ENCODE measurements at regions not wholly inside any gene's neighbourhood (a gene's known extent, or its start where the extent isn't known, plus 50 kb on each side); places are given as distances from the start of the nearest gene placed in this dataset.

DNA sequence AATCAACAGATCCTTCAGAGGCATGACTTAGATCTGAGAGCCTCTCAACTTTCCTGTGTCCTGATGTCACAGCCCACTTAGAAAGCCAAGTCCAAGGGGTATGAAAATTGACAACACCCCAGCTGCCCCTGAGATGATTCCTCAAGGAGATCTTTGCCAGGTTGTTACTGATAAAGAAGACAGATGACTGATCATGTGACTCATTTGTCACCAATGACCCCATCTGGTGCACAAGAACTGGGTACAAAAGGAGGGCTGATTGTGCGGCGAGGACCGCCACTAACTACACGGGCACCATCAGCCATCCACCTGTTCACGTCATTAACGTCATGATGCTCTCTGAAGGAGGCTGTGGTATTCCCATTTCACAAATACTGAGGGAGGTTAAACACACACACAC, 583.2 kb upstream of the KLF4 start:
- H3K36me3 Mint-ChIP-seq, result no peaks in the 10 kb centered on the region
- no peaks in the 10 kb centered on the region for H3K4me1 Mint-ChIP-seq
- ATAC-seq, result no peak
- no peaks in the 10 kb centered on the region for H3K27me3 Mint-ChIP-seq
- H3K4me3 Mint-ChIP-seq, result no peak overlapping the region
- H3K27ac Mint-ChIP-seq, result no peak overlapping the region
- peaks cover 2% of the 10 kb centered on the region for H3K9me3 Mint-ChIP-seq (ENCODE audit: low read depth)
- CTCF ChIA-PET, result no interaction called here
- no peak for DNase-seq

DNA sequence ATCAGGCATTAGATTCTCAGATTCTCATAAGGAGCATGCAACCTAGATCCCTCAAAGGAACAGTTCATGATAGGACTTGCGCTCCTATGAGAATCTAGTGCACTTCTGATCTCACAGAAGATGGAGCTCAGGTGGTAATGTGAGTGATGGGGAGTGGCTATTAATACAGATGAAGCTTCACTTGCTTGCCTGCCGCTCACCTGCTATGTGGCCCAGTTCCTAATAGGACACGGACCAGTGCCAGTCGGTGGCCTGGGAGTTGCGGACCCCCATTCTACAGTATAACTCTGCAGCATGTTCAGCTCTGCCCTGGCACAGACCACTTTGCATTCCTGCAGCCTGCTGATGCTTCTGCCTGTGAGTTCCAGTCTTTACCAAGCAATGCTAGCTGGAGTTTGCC, 581.3 kb upstream of the KLF4 start:
- CTCF ChIA-PET, result no interaction called here
- peaks cover 2% of the 10 kb centered on the region for H3K9me3 Mint-ChIP-seq (ENCODE audit: low read depth)
- H3K27ac Mint-ChIP-seq, result no peak overlapping the region
- no peak overlapping the region for H3K4me3 Mint-ChIP-seq
- no peaks in the 10 kb centered on the region for H3K4me1 Mint-ChIP-seq
- DNase-seq (no peak), ATAC-seq (no peak)
- H3K27me3 Mint-ChIP-seq, result no peaks in the 10 kb centered on the region
- no peaks in the 10 kb centered on the region for H3K36me3 Mint-ChIP-seq

DNA sequence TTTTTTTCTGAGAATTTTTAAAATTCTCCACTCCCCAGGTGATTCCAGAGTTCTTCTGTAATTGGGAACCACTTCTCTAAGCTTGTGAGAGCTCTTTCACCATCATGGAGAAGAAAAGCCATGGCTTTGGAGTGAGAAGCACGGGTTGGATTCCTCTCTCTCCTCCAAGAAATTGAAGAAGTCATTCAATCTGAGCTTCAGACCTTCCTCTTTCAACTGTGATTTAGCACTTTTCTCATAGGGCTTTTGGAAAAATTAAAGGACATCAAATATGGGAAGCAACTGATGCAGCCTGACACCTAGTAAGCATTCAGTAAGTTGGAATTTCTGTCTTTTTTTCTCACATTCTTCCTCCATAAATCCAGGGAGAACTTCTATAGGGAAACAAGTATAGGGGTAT, 580.4 kb upstream of the KLF4 start:
- H3K9me3 Mint-ChIP-seq (ENCODE audit: low read depth), result peaks cover 2% of the 10 kb centered on the region
- no peaks in the 10 kb centered on the region for H3K36me3 Mint-ChIP-seq
- no peaks in the 10 kb centered on the region for H3K27me3 Mint-ChIP-seq
- H3K4me3 Mint-ChIP-seq, result no peak overlapping the region
- CTCF ChIA-PET, result no interaction called here
- DNase-seq (no peak), ATAC-seq (no peak)
- no peaks in the 10 kb centered on the region for H3K4me1 Mint-ChIP-seq
- no peak overlapping the region for H3K27ac Mint-ChIP-seq

DNA sequence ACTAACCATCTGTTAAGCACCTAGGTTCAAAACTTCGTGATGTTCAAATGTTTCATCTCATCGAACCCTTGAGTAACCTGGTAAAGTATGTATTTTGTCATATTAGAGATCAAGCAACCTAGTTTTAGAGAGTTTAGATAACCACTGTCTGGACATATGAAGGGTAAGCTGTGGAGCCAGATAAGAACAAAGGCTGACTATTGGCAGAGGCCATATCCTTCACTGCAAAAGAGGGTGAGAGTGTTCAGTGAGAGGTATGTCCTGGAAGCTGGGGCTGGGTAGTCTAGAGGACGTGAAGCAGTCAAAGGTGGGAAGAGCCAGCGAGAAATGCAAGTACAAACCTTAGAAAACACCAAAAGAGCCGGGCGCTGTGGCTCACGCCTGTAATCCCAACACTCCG, 573.1 kb upstream of the KLF4 start:
- Mint-ChIP-seq H3K27me3 (no peaks in the 10 kb centered on the region), H3K36me3 (no peaks in the 10 kb centered on the region), H3K4me1 (no peaks in the 10 kb centered on the region), H3K9me3 (ENCODE audit: low read depth) (peaks cover 2% of the 10 kb centered on the region), H3K4me3 (no peak overlapping the region), H3K27ac (no peak overlapping the region)
- no peak for ATAC-seq
- CTCF ChIA-PET, result no interaction called here
- DNase-seq, result no peak

DNA sequence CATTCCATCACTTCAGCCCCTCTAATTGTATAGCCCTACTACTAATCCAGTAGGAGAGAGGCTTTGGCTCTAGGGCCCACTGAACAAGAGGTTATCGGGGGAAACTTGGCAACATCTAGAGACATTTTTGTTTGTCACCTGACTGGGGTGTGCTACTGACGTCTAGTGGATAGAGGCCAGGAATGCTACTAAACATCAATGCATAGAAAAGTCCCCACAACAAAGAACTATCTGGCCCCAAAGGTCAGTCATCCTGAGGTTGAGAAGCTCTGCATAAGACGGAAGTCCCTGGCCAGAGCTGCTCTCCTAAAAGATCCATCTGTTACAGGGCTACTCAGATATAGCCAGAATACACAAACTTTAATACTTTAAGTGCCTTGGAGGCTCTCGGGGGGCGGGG, 570.6 kb upstream of the KLF4 start:
- H3K27ac Mint-ChIP-seq, result no peak overlapping the region
- H3K4me1 Mint-ChIP-seq, result no peaks in the 10 kb centered on the region
- no peak for DNase-seq
- CTCF ChIA-PET, result no interaction called here
- no peak overlapping the region for H3K4me3 Mint-ChIP-seq
- no peaks in the 10 kb centered on the region for H3K36me3 Mint-ChIP-seq
- peaks cover 2% of the 10 kb centered on the region for H3K9me3 Mint-ChIP-seq (ENCODE audit: low read depth)
- no peaks in the 10 kb centered on the region for H3K27me3 Mint-ChIP-seq
- ATAC-seq, result no peak

DNA sequence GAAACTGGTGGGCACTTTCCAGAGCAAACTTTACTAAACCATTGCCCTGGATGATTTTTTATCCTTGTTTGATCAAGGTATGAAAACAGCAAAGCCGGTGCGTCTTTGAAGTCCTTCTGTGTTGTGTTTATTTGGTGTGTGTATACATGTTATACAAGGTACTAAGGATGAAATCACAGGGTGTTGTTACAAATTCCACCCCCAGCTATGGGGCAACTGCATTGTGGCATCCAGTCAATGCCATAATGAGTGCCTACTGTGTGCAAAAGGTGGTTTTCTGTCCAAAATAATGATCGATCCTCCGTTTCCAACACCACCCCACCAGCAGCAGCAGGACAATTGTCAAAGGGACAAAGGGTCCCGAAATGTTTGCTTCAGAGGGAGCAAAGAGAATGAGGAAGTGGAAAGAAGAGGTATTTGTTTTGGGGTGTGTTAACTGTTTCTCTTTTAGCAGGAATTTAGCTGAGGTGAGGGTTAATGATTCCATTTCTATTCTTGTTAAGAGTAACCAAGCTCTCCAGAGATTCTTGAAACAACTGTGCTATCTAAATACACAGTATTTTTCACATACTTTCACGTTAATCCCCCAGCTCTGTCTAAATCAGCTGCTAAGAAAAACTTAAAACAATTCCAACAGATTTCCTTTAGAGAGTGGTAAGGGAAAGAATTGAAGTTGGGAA, 568.7 kb upstream of the KLF4 start:
- CTCF ChIA-PET, result no interaction called here

DNA sequence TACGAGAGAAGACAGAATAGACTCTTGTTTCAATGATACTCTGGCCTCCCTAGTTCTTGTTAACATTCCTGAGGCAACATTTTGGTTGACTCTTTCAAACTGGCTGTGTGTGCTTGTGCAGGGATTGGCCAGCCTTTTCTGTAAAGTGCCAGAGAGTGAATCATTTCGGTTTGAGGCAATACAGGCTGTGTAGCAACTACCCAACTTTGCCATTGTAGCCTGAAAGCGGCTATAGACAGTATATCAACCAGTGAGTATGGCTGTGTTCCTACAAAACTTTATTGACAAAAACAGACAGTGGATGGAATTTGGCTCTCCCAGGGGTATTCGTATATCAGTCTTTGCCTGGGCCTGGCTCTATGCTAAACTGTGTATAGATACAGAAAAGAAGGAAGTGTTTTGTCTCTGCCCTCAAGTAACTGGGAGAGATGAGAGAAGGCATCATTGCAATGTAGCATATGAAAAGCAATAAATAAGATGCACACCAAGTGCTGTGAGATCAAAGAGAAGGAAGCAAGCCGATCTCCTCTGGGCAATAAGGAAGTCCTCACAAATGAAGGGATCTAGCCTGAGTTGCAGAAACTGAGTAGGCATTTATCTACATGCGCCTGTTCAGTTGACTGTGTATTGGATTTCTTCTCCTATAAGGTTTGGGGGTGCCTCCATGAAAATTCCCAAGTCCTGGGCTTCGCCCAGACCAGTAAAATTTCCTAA, 568.0 kb upstream of the KLF4 start:
- no peak overlapping the region for H3K4me3 Mint-ChIP-seq
- DNase-seq (no peak), ATAC-seq (no peak)
- H3K9me3 Mint-ChIP-seq (ENCODE audit: low read depth), result peaks cover under 1% of the 10 kb centered on the region
- no peaks in the 10 kb centered on the region for H3K27me3 Mint-ChIP-seq
- no peak overlapping the region for H3K27ac Mint-ChIP-seq
- no peaks in the 10 kb centered on the region for H3K4me1 Mint-ChIP-seq
- H3K36me3 Mint-ChIP-seq, result no peaks in the 10 kb centered on the region
- CTCF ChIA-PET, result no interaction called here

More for the DNA sequence above, 568.7 kb upstream of the KLF4 start:
- H3K9me3 Mint-ChIP-seq (ENCODE audit: low read depth), result peaks cover 2% of the 10 kb centered on the region
- no peak for ATAC-seq
- no peak for DNase-seq
- H3K27me3 Mint-ChIP-seq, result no peaks in the 10 kb centered on the region
- no peaks in the 10 kb centered on the region for H3K4me1 Mint-ChIP-seq
- no peaks in the 10 kb centered on the region for H3K36me3 Mint-ChIP-seq
- H3K4me3 Mint-ChIP-seq, result no peak overlapping the region
- H3K27ac Mint-ChIP-seq, result no peak overlapping the region

DNA sequence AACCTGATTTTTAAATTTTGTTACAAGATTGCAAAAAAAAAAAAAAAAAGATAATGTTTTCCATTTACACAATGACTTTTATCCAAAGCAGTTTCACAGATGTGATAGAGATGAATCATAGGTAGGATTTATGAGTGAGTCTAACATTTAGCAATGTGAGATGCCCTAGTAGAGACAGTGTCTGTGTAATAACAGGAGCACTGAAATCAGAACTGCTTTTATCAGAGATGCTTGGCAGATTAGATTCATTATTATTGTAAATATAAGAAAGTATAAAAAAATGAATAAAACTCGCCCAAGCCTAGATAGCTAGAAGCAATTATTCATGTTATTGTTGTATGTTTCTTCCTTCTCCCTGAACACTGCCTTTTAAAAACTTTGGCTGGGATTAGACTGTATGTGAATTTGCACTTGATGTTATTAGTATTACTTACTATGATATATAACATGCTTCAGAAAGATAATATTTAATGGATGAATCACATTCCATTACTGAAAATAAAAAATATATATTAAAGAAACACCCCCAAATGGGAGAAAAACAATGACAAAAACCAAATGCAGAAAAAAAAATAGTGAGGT, 567.3 kb upstream of the KLF4 start:
- H3K36me3 Mint-ChIP-seq, result no peaks in the 10 kb centered on the region
- ATAC-seq (no peak), DNase-seq (no peak)
- H3K27ac Mint-ChIP-seq, result no peak overlapping the region
- no peaks in the 10 kb centered on the region for H3K27me3 Mint-ChIP-seq
- H3K4me3 Mint-ChIP-seq, result no peak overlapping the region
- H3K4me1 Mint-ChIP-seq, result no peaks in the 10 kb centered on the region
- CTCF ChIA-PET, result no interaction called here
- H3K9me3 Mint-ChIP-seq (ENCODE audit: low read depth), result no peaks in the 10 kb centered on the region

DNA sequence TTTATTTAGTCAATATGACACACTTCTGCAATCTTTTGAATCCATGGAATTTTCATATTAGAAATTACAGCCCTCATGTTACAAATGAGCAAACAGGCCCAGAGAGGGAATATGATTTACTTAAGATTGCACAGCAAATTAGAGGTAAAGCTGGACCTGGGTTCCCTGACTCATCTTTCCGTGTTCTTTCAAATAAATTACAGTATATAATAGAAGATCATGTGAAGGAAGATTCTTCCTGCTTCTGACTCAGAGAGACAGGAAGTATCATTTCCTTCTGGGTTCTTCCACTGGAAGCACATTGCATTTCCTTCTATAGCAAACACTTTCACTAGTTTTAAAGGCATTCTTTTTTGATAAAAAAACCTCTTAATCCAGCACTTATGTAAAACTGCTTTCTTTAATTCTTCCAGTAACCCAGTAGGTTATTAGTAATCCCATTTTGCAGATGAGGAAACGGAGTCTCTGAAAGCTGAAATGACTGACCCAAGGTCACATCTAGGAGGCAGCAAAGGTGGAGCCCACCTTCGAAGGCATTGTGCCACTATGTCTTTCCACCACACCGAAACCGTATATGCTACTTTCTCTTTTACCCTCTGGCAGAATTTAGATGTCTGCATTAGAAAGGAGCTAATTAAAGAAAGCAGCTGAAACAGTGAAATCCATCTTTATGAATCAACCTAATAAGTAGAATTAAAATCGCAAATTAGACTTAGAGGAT, 566.7 kb upstream of the KLF4 start:
- Mint-ChIP-seq H3K27me3 (no peaks in the 10 kb centered on the region), H3K4me1 (no peaks in the 10 kb centered on the region), H3K36me3 (no peaks in the 10 kb centered on the region), H3K9me3 (ENCODE audit: low read depth) (no peaks in the 10 kb centered on the region), H3K27ac (no peak overlapping the region), H3K4me3 (no peak overlapping the region)
- CTCF ChIA-PET, result no interaction called here
- DNase-seq, result no peak
- no peak for ATAC-seq

DNA sequence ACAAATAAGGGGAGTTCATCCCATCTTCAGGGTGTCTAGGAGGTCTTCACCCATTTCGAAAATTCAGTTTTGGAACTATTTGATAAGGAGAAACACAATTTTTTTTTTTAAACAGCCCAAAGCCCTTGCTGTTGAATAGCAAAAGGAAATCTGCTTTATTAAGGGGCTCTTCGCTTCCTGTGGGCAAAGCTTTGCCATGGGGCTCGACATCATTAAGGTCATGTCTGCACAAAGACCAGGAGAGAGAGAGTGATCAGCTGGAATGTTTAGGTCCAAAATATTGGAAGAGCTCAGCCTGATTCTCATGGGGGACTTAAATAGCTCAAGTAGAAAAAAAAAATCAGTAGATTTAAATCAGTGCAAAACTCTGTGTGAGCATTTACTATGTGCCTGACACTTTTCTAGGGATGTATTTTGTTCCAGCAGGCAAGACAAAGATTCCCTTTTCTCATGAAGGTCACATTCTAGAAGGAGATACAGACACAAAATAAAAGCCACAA, 564.6 kb upstream of the KLF4 start:
- DNase-seq (no peak), ATAC-seq (no peak)
- CTCF ChIA-PET, result no interaction called here
- Mint-ChIP-seq H3K27me3 (no peaks in the 10 kb centered on the region), H3K36me3 (no peaks in the 10 kb centered on the region), H3K27ac (no peak overlapping the region), H3K9me3 (ENCODE audit: low read depth) (no peaks in the 10 kb centered on the region), H3K4me3 (no peak overlapping the region), H3K4me1 (no peaks in the 10 kb centered on the region)

DNA sequence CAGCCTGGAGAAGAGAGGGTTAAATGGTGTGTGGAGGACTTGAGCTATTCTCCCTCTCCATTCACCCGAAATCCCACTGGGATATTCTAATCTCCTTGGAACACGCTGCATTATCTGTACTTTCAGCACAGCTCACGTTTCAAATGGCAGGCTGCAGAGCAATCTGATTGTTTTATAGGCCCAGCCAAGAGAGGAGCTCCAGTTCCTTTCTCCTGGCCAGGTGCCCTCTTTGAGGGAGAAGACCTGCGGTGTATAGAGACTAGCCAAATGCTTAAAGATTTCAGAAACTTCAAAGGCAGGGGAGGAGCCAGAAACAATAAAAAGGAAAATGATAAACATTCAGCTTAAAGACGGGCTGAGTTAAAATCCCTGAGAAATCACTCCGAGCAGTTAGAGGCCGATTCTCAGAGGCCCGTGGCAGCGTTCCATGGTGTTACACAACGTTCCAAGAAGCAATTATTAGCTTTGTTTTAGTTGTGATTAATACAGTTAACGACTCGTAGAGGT, 564.0 kb upstream of the KLF4 start:
- Mint-ChIP-seq H3K4me1 (no peaks in the 10 kb centered on the region), H3K36me3 (no peaks in the 10 kb centered on the region), H3K4me3 (no peak overlapping the region), H3K27ac (no peak overlapping the region), H3K9me3 (ENCODE audit: low read depth) (no peaks in the 10 kb centered on the region), H3K27me3 (no peaks in the 10 kb centered on the region)
- CTCF ChIA-PET, result no interaction called here
- DNase-seq (no peak), ATAC-seq (no peak)

DNA sequence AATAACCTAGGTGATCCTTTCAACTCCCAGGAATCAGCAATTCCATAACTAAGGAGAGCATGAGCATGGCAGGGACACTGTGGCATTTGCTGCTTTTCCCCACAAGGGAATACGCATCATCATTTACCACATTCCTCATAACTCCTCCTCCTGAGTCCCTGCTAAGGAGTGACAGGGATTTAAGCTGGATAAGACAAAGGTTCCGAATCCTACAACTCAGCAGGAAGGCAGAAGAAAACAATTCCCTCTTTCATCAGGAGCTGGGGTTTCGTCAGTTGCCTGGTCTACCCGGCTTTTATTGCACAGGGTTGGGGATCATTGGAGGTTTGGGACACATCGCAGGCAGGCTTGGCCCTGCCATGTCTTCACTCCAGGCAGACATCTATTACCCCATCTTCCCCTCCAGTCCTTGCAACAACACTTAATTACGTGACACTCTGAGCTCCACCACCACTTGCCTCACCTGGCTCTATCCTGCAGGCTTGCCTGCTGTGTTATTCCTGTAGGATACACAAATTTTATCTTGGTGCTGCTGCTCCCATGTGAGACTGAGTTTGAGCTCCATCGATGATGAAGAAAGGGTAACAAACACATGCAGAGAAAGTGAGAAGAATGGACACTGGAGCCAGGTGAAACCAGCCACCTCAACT, 563.0 kb upstream of the KLF4 start:
- Mint-ChIP-seq H3K4me3 (no peak overlapping the region), H3K4me1 (no peaks in the 10 kb centered on the region), H3K27me3 (no peaks in the 10 kb centered on the region), H3K36me3 (no peaks in the 10 kb centered on the region), H3K27ac (no peak overlapping the region), H3K9me3 (ENCODE audit: low read depth) (no peaks in the 10 kb centered on the region)
- CTCF ChIA-PET, result no interaction called here
- ATAC-seq (no peak), DNase-seq (no peak)

DNA sequence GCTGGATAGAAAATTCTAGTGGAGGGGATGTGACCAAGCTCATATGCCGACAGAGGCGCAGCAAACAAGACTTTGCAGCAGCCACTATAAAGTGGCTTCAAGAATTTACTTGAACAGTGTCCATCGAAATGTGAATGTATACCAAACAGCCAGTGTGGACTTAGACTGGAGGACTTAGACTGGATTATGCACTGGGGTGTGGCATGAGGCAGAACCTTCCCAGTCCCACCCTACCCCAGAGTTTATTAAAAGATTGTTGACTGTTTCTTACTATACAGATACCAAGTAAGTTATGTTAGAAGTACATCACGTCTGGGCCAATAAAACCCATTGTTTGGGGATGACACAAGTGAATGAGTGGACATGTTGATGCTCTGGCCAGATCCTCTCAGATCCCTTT, 561.3 kb upstream of the KLF4 start:
- ATAC-seq, result no peak
- no peaks in the 10 kb centered on the region for H3K9me3 Mint-ChIP-seq (ENCODE audit: low read depth)
- H3K36me3 Mint-ChIP-seq, result no peaks in the 10 kb centered on the region
- no peaks in the 10 kb centered on the region for H3K27me3 Mint-ChIP-seq
- no peaks in the 10 kb centered on the region for H3K4me1 Mint-ChIP-seq
- no peak overlapping the region for H3K4me3 Mint-ChIP-seq
- CTCF ChIA-PET, result no interaction called here
- DNase-seq, result no peak
- no peak overlapping the region for H3K27ac Mint-ChIP-seq
